ENCODE measurements at regions not wholly inside any gene's neighbourhood (a gene's known extent, or its start where the extent isn't known, plus 50 kb on each side); places are given as distances from the start of the nearest gene placed in this dataset.

DNA sequence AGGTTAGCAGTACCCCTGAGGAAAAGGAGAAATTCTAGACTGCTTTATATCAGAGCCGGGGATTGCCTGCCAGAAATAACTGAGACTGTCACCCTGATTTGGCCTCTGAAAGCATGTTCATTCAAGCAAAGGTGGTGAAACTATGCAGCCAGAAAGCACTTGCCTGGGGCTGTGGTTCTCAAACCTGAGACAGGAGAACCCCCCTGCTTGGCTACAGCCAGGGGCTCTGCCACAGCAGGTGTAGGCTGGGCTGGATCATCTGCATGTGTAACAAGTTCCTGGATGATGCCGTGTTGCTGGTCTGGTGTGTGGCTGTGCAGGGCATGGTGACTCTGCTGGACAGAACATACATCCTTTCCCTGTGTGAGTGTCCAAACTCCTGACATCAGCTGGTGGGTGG, 157.8 kb downstream of the NXNL2 start:
- DNase-seq (ENCODE audit: low spot score), result no peak

DNA sequence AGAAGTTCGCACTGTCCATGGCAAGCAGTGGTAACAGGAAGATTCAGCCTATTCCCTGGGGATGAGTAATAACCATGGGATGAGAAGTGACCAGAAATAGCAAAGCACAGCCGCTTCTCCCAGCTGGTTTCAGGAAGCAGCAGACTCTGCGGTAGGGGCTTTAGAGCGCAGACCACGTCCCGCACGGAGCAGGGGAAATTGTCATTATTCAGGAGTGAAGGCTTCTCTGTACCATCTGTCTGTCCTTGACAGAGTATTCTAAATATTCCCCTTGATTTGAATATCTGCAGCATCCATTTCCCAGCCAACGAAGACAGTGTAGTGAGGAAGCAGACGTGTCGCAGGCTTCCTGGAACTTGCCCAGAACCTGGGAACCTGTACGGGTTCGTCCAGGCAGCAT, 159.6 kb downstream of the NXNL2 start:
- no peak for DNase-seq (ENCODE audit: low spot score)

DNA sequence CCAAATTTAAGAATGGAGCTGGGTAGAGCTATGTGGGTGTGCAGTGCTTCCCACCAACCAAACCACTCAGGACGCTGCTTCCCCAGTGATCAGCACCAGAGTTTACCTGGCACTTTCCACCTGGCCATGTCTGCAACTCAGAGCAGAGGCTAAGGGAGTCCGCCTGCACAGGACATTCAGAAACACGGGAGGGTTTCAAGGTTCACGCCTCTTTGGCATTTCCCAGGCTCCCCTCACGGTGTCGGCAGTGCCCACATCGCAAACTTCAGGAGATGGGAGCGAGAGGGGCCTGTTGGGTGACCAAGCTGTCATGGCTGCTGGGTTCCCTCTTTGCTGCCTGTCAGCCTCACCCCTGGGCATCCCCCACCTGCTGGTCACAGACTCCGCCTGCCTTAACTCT, 161.5 kb downstream of the NXNL2 start:
- DNase-seq (ENCODE audit: low spot score), result no peak

DNA sequence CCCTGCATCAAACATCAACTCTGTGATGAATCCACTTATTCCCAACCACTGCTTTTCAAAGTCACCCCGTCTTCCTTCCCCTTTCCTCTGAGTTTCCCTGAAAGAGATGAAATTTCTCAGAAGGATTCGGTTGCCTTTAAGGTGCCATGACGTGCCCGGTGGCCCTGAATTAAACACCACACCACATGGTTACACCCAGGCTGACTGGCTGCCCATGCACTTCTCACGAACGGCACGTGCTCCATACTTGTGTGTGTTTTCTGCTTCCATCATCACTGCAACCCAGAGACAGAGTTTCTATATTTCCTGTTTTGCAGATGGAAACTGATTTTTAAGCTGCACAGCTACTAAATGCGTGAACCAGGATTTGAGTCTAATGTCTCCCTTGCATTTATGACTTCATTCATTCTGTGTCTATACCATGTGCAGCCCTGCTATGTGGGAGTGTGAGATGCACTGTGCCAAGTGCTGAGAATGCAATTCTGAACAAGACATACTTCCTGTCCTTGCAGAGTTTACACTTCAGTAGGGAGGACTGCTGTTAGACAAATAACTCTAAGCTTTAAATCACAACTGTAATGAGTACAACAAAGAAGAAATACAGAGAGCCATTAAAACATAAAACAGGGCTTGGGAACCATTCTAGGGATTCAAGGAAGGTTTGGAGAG, 162.9 kb downstream of the NXNL2 start:
- no peak for DNase-seq (ENCODE audit: low spot score)

DNA sequence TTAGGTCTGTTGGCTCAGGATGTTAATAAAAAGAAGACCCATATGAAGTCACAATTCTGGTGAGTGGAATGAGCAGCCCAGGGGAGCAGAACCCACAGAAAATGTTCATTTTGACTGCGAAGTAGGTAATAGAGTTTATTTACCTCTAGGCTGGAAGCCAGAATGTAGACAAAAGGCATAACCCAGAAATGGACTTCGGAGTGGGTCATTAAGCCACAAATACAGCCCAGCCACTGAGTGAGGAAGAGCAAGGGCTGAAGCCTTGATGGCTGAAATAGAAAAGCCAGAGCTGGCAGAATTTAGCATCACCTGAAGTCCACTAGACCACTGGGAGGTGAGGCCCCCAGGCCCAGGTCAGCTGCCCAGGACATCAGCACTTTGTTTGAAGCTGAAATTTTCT, 168.0 kb downstream of the NXNL2 start:
- DNase-seq (ENCODE audit: low spot score), result no peak

DNA sequence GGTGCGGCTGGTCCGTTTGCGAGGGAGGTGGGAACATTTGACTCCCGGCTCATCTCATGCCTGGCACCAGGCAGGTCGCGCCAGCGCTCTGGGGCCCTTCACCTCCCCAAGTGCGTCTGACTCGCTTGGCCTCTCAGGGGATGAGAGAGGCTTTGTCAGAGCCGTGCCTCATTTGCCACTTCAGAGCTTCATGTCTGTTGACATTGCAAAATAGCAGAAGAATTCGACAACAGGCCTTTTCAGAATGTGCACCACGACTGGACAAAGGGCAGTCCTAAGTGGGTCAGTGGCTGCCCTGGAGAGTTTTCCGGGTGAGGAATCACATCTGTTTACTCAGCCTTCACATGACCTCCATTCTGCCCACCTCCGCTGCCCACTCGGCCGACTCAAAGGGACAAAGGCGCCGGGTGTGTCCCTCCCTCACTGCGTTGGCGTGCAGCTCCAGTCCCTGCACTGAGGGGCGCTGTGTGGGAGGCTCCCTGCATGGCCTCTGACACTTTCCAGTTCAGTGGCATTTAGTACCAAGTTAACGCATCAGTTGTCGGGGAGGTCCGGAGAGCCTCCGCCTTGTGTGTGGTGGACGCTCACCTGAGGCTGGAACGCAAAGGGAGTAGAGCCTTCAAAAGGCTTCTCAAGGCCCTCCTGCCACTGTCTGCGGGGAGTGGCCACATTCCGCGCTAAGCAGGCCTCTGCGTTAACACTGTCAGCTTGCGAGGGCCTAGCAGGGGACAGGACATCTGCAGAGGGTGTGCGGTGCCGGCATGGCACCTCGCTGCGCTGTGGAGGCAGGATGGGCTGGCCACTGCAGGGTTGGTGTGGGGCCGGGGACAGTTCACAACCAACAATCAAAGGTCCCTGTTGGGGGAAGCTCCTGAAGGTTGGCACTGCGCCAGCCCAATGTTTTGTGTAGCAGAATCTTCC, 171.5 kb downstream of the NXNL2 start:
- DNase-seq (ENCODE audit: low spot score), result no peak

DNA sequence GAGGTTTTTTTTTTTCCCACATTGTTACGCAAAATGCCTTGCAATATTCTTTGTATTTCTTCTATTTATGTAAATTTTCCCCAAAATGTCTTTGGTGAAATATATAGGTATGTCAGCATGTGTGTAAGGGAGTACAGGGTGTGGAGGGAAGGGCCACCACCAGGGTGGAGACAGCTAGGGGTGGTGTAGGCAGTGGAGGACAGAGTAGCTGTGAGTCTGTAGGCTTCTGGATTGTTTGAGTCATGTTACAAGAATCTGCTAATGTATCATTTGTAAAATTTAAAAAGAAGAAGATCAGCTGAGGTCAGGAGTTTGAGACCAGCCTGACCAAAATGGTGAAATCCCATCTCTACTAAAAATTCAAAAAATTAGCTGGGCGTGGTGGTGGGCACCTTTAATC, 175.5 kb downstream of the NXNL2 start:
- DNase-seq (ENCODE audit: low spot score), result no peak

DNA sequence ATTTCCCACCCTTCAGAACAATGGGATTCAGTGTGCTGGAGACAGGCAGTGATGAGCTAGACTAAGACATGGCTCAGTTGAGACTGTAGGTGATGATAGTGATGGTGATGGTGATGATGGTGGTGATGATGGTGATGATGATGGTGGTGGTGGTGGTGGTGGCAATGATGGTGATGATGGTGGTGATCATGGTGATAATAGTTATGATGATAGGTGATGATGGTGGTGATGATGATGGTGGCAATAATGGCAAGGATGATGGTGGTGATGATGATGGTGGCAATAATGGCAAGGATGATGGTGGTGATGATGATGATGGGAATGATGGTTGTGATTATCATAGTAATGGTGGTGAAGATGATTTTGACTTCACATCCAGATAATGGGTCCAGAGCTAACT, 176.7 kb downstream of the NXNL2 start:
- no peak for DNase-seq (ENCODE audit: low spot score)

DNA sequence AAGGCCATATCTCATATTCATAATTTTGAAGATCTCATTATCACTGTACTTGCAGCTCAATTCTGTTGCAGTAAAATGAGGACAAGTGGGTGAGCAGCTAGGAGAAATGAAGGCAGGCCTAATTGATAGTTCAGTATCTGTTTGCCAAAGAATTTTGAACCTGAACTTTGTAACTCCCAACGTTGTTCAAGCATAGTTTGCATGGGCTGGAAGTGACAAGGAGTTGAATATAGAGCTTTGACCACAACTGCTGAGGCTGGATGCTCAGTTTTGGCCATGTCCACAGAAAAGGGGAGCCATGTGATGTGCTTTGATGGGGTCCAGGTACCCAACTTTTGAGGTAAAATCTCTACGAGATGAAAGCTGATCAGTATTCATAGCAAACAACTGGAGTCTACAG, 177.5 kb downstream of the NXNL2 start:
- no peak for DNase-seq (ENCODE audit: low spot score)

DNA sequence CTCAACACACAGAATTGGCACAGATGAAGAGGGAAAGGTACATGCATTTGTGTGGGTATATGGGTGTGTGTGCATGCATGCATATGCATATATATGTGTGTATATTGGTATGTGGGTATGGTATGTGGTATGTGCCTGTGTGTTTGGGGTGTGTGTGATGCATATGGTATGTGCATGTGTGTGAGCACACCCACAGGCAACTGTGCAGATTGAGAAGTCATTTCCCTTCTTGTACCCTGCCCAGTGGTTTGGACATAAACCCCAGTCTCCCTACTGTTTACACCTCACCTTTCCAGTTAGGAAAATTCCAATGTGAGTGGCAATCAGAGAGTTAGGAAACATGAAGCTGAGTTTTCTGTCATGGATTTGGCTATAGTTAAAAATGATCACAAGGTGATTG, 178.0 kb downstream of the NXNL2 start:
- no peak for DNase-seq (ENCODE audit: low spot score)

DNA sequence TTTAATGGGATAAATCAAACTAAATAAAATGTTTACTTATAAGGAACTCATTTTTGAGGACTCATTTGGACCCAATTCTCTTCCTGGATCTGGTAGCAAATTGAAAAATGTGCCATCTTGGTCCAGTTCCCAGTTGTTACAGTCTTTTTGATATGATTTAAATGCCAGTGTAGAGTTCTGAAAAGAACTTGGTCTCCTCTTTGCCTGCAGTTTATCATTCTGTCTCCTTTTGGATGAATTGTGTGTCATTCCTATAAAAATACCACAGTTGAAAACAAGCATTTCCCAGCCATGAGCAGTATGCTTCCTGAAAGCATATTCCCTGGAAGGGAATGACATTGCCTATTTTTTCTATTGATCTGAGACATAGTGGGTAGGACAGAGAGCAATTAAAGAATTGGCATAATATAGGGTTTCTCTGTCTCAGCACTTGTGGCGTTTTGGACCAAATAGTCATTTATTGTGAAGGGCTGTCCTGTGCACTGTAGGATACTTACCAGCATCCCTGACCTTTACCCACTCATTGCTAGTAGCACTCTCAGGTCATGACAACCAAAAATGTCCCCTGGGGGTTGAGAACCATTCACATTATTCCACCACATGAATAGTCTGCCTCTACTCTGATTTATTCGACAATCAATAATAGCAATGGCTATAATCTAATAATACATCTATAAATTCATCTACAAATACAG, 181.8 kb downstream of the NXNL2 start:
- no peak for DNase-seq (ENCODE audit: low spot score)

DNA sequence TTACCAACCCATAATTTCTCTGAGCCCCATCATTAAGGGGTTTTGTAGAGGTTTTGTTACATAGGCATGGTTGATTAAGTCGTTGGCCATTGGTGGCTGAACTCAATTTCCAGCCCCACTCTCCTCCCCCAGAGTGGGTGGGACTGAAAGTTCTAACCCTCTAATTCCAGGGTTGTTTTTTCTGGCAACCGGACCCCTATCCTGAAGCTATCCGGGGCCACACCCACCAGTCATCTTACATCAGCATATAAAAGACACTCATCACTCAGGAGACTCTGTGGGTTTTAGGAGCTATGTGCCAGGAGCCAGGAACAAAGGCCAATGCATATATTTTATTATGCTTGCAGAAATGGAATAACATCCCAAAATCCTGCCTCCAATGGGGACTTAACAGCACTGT, 186.0 kb downstream of the NXNL2 start:
- no peak for DNase-seq (ENCODE audit: low spot score)

DNA sequence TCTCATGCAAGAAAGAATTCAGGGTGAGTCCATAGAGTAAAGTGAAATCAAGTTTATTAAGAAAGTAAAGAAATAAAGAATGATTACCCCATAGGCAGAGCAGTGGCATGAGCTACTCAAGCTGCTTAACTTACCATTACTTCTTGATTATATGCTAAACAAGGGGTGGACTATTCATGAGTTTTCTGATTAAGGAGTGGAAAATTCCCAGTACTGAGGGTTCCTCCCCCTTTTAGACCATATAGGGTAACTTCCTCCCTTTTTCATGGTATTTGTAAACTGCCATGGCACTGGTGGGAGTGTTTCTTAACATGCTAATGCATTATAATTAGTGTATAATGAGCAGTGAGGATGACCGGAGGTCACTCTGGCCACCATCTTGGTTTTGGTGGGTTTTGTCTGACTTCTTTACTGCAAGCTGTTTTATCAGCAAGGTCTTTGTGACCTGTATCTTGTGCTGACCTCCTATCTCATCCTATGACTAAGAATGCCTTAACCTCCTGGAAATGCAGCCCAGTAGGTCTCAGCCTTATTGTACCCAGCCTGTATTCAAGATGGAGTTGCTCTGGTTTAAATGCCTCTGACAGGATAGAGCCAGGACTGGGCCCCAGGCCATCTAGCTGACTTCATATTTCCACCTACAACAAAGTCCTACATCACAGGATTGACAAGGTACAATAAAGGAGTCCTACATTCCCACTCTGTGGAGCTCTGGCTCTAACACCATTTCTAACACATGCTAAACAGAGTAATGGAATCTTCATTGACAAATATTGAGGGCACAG, 186.7 kb downstream of the NXNL2 start:
- no peak for DNase-seq (ENCODE audit: low spot score)

DNA sequence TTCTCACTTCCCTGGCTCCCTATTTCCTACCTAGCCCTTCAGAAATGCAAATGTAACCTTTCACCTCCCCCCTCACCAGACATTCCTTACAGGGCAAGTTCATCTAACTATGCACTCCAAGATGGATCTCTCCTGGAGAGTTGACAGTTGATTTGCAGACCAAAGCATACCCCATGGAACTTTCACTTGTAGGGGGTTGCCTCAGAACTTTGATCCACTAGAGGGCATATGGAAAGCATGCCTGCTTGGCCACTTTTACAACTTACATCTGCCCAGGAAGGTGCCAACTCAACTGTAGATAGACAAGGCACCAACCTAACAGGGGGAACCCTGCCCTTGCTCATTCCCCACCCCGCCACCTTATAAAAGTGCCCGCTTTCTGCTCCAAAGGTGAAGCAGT, 187.8 kb downstream of the NXNL2 start:
- no peak for DNase-seq (ENCODE audit: low spot score)

DNA sequence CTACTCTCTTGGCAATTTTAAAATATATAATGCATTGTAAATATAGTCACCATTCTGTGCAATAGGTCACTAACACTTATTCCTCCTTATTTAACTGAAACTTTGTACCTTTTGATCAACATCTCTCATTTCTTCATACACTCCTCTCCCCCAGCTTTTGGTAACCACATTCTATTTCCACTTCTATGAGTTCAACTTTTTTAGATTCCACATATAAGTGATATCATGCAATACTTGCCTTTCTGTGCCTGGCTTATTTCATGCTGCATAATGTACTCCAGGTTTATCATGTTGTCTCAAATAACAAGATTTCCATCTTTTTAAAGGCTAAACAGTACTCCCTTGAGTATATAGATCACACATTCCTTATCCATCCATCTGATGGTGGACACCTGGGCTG, 188.8 kb downstream of the NXNL2 start:
- DNase-seq (ENCODE audit: low spot score), result no peak

DNA sequence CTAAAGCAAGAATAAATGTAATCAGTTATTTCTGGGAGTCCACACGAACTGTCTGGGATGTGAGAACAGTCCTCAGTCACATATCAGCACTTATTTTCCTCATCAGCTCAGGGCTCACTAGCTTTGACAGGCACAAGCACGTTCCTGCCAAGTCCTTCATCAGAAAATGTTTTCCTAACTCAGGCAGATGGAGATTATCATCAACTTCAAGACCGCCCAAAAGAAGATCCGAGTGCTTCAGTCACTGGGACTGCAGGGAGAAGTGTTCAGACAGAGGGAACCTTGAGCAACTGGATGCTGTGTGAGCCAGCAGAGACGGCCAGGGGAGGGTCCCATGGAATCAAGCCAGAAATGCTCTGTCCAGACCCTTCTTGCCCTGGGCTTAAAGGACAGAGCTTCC, 189.4 kb downstream of the NXNL2 start:
- DNase-seq (ENCODE audit: low spot score), result no peak

DNA sequence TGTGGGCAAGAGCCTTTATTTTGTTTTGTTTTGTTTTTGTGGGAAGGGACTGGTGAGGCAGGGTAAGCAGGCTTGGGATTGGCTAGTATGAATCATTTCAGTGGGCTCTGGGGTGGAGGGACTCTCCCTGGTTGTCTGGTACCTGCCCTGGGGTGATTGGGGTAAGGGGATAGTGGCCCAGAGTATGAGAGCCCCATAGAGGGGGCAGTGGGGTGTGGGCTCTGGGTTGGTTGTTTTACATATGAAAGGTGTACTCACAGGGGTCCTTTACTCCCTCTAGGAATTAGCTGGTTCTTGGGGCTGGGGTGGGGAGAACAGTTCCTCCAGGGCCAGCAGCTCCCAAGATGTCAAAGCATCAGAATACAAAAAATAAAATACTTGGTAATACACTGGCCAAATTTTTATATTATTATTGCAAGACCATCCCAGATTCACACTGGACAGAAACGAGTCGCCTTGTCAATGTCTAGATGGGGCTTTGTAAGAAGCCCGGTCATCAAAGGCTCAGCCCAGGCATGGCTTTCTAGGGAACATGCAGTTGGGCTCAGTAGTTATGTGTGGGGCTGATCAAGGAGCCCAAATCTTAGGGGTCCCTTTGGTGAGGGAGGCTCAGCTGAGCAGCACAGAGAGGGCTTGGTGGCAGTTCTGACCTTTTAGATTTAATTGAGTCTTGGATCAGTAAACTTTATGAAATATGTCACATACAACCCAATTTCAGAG, 190.5 kb downstream of the NXNL2 start:
- DNase-seq (ENCODE audit: low spot score), result no peak

DNA sequence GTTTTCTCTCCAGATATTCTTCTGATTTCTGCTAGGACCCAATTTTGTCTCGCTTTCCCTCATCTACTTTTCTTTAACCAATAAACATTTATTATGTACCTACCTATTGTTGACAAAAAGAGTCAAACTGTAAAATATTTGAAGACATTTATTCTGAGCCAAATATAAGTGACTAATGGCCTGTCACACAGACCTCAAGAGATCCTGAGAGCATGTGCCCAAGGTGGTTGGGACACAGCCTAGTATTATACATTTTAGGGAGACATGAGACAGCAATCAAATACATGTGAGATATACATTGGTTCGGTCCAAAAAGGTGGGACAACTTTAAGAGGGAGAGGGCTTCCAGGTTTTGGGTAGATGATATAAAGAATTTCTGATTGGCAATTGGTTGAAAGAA, 191.8 kb downstream of the NXNL2 start:
- no peak for DNase-seq (ENCODE audit: low spot score)

DNA sequence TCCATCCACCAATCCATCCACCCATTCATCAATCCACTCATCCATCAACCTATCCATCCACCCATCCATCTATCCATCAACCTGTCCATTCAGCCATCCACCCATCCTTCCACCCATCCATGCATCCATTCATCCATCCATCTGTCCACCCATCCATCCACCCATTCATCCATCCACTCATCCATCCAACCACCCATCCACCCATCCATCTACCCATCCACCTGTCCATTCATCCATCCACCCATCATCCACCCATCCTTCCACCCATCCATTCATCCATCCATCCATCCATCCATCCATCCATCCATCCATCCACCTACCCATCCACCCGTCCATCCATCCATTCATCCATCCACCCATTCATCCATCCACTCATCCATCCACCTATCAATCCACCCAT, 195.8 kb downstream of the NXNL2 start:
- DNase-seq (ENCODE audit: low spot score), result no peak

DNA sequence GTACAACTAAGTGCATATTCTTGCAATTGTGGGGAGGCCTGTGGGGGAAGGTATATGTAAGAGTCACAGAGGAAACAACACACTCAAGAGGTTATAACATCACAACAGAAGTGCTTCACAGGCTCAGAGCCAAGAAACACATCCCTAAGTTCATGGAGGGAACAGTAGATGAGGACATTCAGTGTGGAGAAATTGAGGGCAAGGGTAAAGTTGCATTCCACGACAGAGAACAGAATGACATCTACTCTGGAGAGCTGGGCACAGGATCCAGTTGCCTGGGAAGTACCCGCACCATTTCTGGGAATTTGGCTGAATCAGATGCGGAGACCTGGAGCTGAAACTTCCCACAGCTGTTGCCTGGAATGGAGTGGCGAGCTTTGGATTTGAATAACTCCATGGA, 197.2 kb downstream of the NXNL2 start:
- no peak for DNase-seq (ENCODE audit: low spot score)

DNA sequence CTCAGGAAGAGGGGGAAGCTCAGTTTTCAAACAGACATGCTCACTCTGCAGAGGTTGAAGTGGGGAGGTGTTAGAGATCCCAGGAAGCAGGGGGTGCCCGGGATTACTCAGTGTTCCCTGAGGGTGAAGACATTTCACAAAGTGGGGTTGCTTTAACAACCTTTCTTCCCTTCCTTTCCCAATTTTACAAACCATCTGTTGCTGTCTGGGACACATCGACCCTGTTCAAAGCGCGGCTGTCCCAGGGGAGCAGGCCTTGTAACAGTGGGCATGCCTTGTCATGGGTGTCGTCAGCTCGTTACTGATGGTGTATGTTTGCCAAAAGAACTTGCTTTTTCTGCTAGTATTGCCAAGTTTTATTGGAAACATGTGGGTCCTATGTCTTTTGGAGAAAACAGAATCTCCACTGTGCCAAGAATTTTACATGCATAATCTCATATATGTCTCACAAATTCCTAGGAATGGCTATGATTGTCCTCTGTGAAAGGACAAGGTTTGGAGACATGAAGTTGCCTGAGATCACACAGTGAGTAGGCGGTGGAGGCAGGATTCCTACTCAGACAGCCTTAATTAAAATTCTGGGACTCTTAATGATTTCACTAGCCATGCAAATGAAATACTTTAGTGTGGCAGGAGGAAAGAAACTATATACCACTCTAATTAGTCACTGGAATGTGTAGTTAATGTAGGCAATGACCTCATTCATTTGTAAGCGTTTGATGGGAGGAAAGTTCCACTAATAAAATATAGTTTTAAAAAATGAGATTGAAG, 198.9 kb downstream of the NXNL2 start:
- DNase-seq (ENCODE audit: low spot score), result no peak

Measured in mucosa of gallbladder (tissue), 1 donor.